NCI-H146 treated with DMSO at 0.1 percent for 48 hours (cell line): ENCODE measurements at regions not wholly inside any gene's neighbourhood (a gene's known extent, or its start where the extent isn't known, plus 50 kb on each side); places are given as distances from the start of the nearest gene placed in this dataset.

Experiments used
- DNase-seq: peaks from one replicate; lab custom pipeline; 2025; ENCODE audit not compliant: unreplicated experiment; lab: John Stamatoyannopoulos, UW

GRCh38 chr18:2433366-2433765, 137.9 kb downstream of the METTL4 start:
- no peak for DNase-seq

GRCh38 chr18:2441544-2441943, 129.8 kb downstream of the METTL4 start:
- no peak for DNase-seq

- DNase-seq = no peak
These were observed 129.3 kb downstream of the METTL4 start for GRCh38 chr18:2442006-2442405.

GRCh38 chr18:2442726-2443275, 128.5 kb downstream of the METTL4 start:
- DNase-seq = no peak

GRCh38 chr18:2444201-2444875, 127.0 kb downstream of the METTL4 start:
- no peak for DNase-seq

- DNase-seq = no peak
These were observed 122.6 kb downstream of the METTL4 start for GRCh38 chr18:2448565-2449151.

GRCh38 chr18:2451556-2451955, 119.7 kb downstream of the METTL4 start:
- no peak for DNase-seq

- no peak for DNase-seq
These were observed 111.4 kb downstream of the METTL4 start for GRCh38 chr18:2459886-2460285.

- DNase-seq = no peak
These were observed 104.3 kb downstream of the METTL4 start for GRCh38 chr18:2466978-2467377.

GRCh38 chr18:2468051-2468450, 103.3 kb downstream of the METTL4 start:
- no peak for DNase-seq

- no peak for DNase-seq
These were observed 99.8 kb downstream of the METTL4 start for GRCh38 chr18:2471523-2471922.

- DNase-seq = no peak
These were observed 92.6 kb downstream of the METTL4 start for GRCh38 chr18:2478662-2479061.

- DNase-seq = no peak
These were observed 90.8 kb downstream of the METTL4 start for GRCh38 chr18:2480536-2480935.

- DNase-seq = no peak
These were observed 88.4 kb downstream of the METTL4 start for GRCh38 chr18:2482706-2483475.

- DNase-seq = no peak
These were observed 85.3 kb downstream of the METTL4 start for GRCh38 chr18:2485983-2486382.

- no peak for DNase-seq
These were observed 84.9 kb downstream of the METTL4 start for GRCh38 chr18:2486426-2486825.
